Body of pancreas (tissue), 4 donors: ENCODE measurements at regions not wholly inside any gene's neighbourhood (a gene's known extent, or its start where the extent isn't known, plus 50 kb on each side); places are given as distances from the start of the nearest gene placed in this dataset.

Experiments
- ATAC-seq: fragments of 150-250 bp; one replicate; pipeline ENCODE4 v1.9.1; 2016
- DNase-seq, 4 donors: peaks; one replicate each; pipeline ENCODE4 v3.0.0-alpha.2; 2019
- H3K27ac ChIP-seq, 4 donors: fragments of 200-600 bp; sonication (generic); 1 replicate in 3 of 4; 2 replicates in 1 of 4; pipeline versions ENCODE4 v1.5.1 to v1.6.1; 2016 to 2019; ENCODE audit warnings: mild to moderate bottlenecking in 1 of 4, mixed read lengths in 1 of 4, moderate library complexity in 1 of 4
- H3K27me3 ChIP-seq, 2 donors: fragments of 200-600 bp; sonication (generic); one replicate each; pipeline ENCODE4 v1.6.0; 2016; ENCODE audit warnings: mild to moderate bottlenecking in 1 of 2
- H3K36me3 ChIP-seq, 2 donors: fragments of 200-600 bp; sonication (generic); replicated peaks in 1 of 2; 2 replicates each; pipeline ENCODE4 v1.5.1; 2016; ENCODE audit warnings: low read depth in 2 of 2; ENCODE audit not compliant: insufficient read depth in 1 of 2
- H3K4me1 ChIP-seq: fragments of 200-600 bp; sonication (generic); one replicate; pipeline ENCODE4 v1.6.0; 2016
- H3K4me3 ChIP-seq, 2 donors: fragments of 200-600 bp; sonication (generic); 1 replicate in 1 of 2; 2 replicates in 1 of 2; pipeline ENCODE4 v1.5.1; 2016 to 2019
- H3K9me3 ChIP-seq, 3 donors: fragments of 200-600 bp; sonication (generic); 1 replicate in 2 of 3; 2 replicates in 1 of 3; pipeline ENCODE4 v1.5.1; 2016
- POLR2A ChIP-seq, 3 donors: fragments of 450-650 bp; IDR thresholded peaks; one replicate each; pipeline ENCODE4 v1.6.1; 2016; ENCODE audit warnings: antibody characterized with exemption in 3 of 3, mild to moderate bottlenecking in 2 of 3
- WGBS, 2 donors: methylation state at CpG; one replicate each; pipeline ENCODE4 v1.1.5; 2017; 5-methylcytosine and 5-hydroxymethylcytosine counted together
- intact Hi-C: fragments of 100-400 bp; cut with DNase I; formaldehyde crosslinking; loops from one replicate; pipeline ENCODE4 v1.15.1; 2023
- TF ChIP-seq, protein P1 (sequence below), 7 experiments: fragments of 450-650 bp in 4 of 7; fragments of 200-600 bp in 3 of 7; sonication (generic) in 3 of 7; IDR thresholded peaks; one replicate each; pipeline ENCODE4 v1.5.1; 2016 to 2019; ENCODE audit warnings: antibody characterized with exemption in 7 of 7

DNA sequence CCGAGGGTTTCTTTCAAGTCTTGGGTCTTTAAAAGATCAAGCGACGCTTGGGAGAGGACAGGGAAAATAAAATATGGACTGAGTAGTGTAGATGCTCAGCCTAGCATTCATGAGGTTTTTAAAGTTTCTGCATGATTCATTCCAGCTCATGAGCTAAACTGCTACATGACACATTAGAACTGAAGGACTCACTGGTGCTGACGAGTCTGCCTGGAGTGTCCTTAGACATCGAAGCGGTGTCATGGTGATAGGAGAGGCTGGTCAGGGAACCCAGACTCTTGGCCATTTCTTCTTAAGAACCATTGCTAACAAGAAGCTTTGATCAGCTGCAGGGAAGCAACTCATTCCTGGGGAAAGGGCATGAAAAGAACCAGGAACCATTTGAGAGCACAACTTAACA is 158.6 kb downstream of the TRIML1 start:
- no peaks in the 10 kb centered on the region for H3K4me1 ChIP-seq
- DNase-seq, result no peak
- H3K27ac ChIP-seq, result no peak overlapping the region
- no peak for ATAC-seq
- intact Hi-C loops, result no loop called here
- WGBS, 2 donors, result 74 to 83% methylated on average over 6 of the region's 6 CpGs
- no peak overlapping the region for H3K4me3 ChIP-seq
- H3K36me3 ChIP-seq, result no peaks in the 10 kb centered on the region
- H3K27me3 ChIP-seq, result no peaks in the 10 kb centered on the region
- TF ChIP-seq POLR2A (IDR thresholded peaks at IDR 0.05), result no peak
- TF ChIP-seq, protein P1, sequence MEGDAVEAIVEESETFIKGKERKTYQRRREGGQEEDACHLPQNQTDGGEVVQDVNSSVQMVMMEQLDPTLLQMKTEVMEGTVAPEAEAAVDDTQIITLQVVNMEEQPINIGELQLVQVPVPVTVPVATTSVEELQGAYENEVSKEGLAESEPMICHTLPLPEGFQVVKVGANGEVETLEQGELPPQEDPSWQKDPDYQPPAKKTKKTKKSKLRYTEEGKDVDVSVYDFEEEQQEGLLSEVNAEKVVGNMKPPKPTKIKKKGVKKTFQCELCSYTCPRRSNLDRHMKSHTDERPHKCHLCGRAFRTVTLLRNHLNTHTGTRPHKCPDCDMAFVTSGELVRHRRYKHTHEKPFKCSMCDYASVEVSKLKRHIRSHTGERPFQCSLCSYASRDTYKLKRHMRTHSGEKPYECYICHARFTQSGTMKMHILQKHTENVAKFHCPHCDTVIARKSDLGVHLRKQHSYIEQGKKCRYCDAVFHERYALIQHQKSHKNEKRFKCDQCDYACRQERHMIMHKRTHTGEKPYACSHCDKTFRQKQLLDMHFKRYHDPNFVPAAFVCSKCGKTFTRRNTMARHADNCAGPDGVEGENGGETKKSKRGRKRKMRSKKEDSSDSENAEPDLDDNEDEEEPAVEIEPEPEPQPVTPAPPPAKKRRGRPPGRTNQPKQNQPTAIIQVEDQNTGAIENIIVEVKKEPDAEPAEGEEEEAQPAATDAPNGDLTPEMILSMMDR (IDR thresholded peaks at IDR 0.05), result no peak
- no peaks in the 10 kb centered on the region for H3K9me3 ChIP-seq

- 40 to 47% methylated on average over 7 of the region's 7 CpGs for WGBS, 2 donors
Observed at GRCh38 chr4:188299161-188299560, 159.9 kb downstream of the TRIML1 start.

GRCh38 chr4:188300385-188300784 is 161.1 kb downstream of the TRIML1 start:
- DNase-seq, result no peak
- intact Hi-C loops, result no loop called here
- WGBS, 2 donors, result 41 to 43% methylated on average over 4 of the region's 4 CpGs
- no peak overlapping the region for H3K27ac ChIP-seq
- TF ChIP-seq, protein P1 (IDR thresholded peaks at IDR 0.05), result no peak
- no peak for TF ChIP-seq POLR2A (IDR thresholded peaks at IDR 0.05)
- no peaks in the 10 kb centered on the region for H3K4me1 ChIP-seq
- no peaks in the 10 kb centered on the region for H3K27me3 ChIP-seq
- no peak for ATAC-seq
- no peak overlapping the region for H3K4me3 ChIP-seq
- H3K36me3 ChIP-seq, result no peaks in the 10 kb centered on the region
- H3K9me3 ChIP-seq, result no peaks in the 10 kb centered on the region

More at GRCh38 chr4:188299161-188299560, 159.9 kb downstream of the TRIML1 start:
- intact Hi-C loops, result no loop called here
- Histone ChIP-seq H3K4me3 (no peak overlapping the region), H3K9me3 (no peaks in the 10 kb centered on the region), H3K36me3 (no peaks in the 10 kb centered on the region), H3K27ac (no peak overlapping the region), H3K4me1 (no peaks in the 10 kb centered on the region), H3K27me3 (no peaks in the 10 kb centered on the region)
- ATAC-seq, result no peak
- no peak for TF ChIP-seq POLR2A (IDR thresholded peaks at IDR 0.05)
- TF ChIP-seq, protein P1 (IDR thresholded peaks at IDR 0.05), result no peak
- DNase-seq, result no peak

DNA sequence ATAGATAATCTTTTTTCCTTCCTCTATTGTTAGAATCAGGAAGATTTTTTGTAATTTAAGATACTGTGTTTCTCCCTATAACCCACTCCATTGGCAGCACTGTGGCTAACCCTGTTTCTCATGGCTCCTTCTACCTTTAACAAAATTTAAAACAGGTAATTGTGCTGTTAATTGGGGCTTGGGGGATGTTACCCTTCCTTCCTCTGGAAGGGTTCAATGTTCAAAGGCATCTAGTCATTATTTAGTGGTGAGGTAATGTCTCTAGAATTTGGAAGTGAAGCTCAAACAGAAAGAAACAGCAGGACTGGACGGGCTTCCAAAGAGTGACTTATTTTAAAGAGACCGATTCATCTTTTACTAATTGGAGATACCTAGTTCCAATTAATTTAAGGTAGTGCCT is 166.4 kb downstream of the TRIML1 start:
- Histone ChIP-seq H3K27ac (no peak overlapping the region), H3K27me3 (no peaks in the 10 kb centered on the region), H3K9me3 (no peaks in the 10 kb centered on the region), H3K4me1 (no peaks in the 10 kb centered on the region), H3K36me3 (no peaks in the 10 kb centered on the region), H3K4me3 (no peak overlapping the region)
- TF ChIP-seq, protein P1 (IDR thresholded peaks at IDR 0.05), result no peak
- no peak for TF ChIP-seq POLR2A (IDR thresholded peaks at IDR 0.05)
- DNase-seq, result no peak
- 54 to 65% methylated on average over 2 of the region's 2 CpGs for WGBS, 2 donors
- no peak for ATAC-seq
- intact Hi-C loops, result no loop called here

GRCh38 chr4:188307591-188307990 is 168.3 kb downstream of the TRIML1 start:
- 53 to 56% methylated on average over 4 of the region's 4 CpGs for WGBS, 2 donors

More at GRCh38 chr4:188307591-188307990, 168.3 kb downstream of the TRIML1 start:
- Histone ChIP-seq H3K9me3 (no peaks in the 10 kb centered on the region), H3K27me3 (no peaks in the 10 kb centered on the region), H3K27ac (no peak overlapping the region), H3K36me3 (no peaks in the 10 kb centered on the region), H3K4me1 (no peaks in the 10 kb centered on the region), H3K4me3 (no peak overlapping the region)
- intact Hi-C loops, result no loop called here
- ATAC-seq (no peak), DNase-seq (no peak)
- TF ChIP-seq, protein P1 (IDR thresholded peaks at IDR 0.05), result no peak
- no peak for TF ChIP-seq POLR2A (IDR thresholded peaks at IDR 0.05)
